CMK (cell line): ENCODE measurements at regions not wholly inside any gene's neighbourhood (a gene's known extent, or its start where the extent isn't known, plus 50 kb on each side); places are given as distances from the start of the nearest gene placed in this dataset.

Experiments
- DNase-seq: peaks from one replicate; pipeline ENCODE4 v3.0.0-alpha.2; 2010; ENCODE audit warnings: low read depth

- DNase-seq, result no peak
Observed at GRCh38 chr7:68306692-68307107, 1291.6 kb upstream of the AUTS2 start.

GRCh38 chr7:68309271-68309670, 1289.0 kb upstream of the AUTS2 start:
- DNase-seq, result no peak

GRCh38 chr7:68309806-68310205, 1288.5 kb upstream of the AUTS2 start:
- no peak for DNase-seq

GRCh38 chr7:68311958-68312357, 1286.3 kb upstream of the AUTS2 start:
- DNase-seq, result no peak

- no peak for DNase-seq
Observed at GRCh38 chr7:68313806-68314205, 1284.5 kb upstream of the AUTS2 start.

- DNase-seq, result no peak
Observed at GRCh38 chr7:68314208-68314607, 1284.1 kb upstream of the AUTS2 start.

GRCh38 chr7:68317476-68317875, 1280.8 kb upstream of the AUTS2 start:
- no peak for DNase-seq

- no peak for DNase-seq
Observed at GRCh38 chr7:68319061-68319460, 1279.2 kb upstream of the AUTS2 start.

- no peak for DNase-seq
Observed at GRCh38 chr7:68321076-68321639, 1277.1 kb upstream of the AUTS2 start.

- DNase-seq, result no peak
Observed at GRCh38 chr7:68321776-68322496, 1276.3 kb upstream of the AUTS2 start.

- DNase-seq, result no peak
Observed at GRCh38 chr7:68324621-68325020, 1273.7 kb upstream of the AUTS2 start.

GRCh38 chr7:68334216-68334615, 1264.1 kb upstream of the AUTS2 start:
- DNase-seq, result no peak

- no peak for DNase-seq
Observed at GRCh38 chr7:68334636-68335272, 1263.5 kb upstream of the AUTS2 start.

GRCh38 chr7:68336594-68336993, 1261.7 kb upstream of the AUTS2 start:
- DNase-seq, result no peak

- DNase-seq, result no peak
Observed at GRCh38 chr7:68348401-68348800, 1249.9 kb upstream of the AUTS2 start.

GRCh38 chr7:68362745-68363518, 1235.3 kb upstream of the AUTS2 start:
- no peak for DNase-seq

- DNase-seq, result no peak
Observed at GRCh38 chr7:68364886-68365625, 1233.2 kb upstream of the AUTS2 start.

GRCh38 chr7:68371985-68372384, 1226.3 kb upstream of the AUTS2 start:
- no peak for DNase-seq

GRCh38 chr7:68376131-68376661, 1222.1 kb upstream of the AUTS2 start:
- no peak for DNase-seq

- DNase-seq, result no peak
Observed at GRCh38 chr7:68381731-68382130, 1216.5 kb upstream of the AUTS2 start.

GRCh38 chr7:68384581-68384980, 1213.7 kb upstream of the AUTS2 start:
- no peak for DNase-seq

- DNase-seq, result no peak
Observed at GRCh38 chr7:68393051-68393450, 1205.2 kb upstream of the AUTS2 start.
